ENCODE measurements at regions not wholly inside any gene's neighbourhood (a gene's known extent, or its start where the extent isn't known, plus 50 kb on each side); places are given as distances from the start of the nearest gene placed in this dataset.

DNA sequence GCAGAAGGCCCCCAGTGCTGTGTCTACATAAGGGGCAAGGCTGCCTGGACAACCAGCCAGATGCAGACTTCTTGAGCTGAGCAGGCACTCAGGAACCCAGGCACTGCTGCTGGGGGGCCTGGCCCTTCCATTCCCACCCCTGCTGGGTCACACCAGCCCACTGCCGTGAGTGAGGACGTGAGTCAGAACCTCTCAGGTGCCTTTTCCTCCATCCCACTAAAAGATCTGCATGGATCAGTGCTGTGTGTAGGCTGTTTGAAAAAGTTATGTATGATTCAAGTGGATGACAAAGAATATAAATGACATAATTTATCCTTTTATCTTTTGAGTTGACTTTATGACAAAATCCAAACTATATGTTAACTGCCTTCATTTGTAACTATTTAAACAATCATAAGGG lies 499.3 kb downstream of the INHBA start:
- no peak for TF ChIP-seq EZH2phosphoT487 (conservative IDR thresholded peaks at IDR 0.05; ENCODE audit: low read length)
- TF ChIP-seq, protein P1, sequence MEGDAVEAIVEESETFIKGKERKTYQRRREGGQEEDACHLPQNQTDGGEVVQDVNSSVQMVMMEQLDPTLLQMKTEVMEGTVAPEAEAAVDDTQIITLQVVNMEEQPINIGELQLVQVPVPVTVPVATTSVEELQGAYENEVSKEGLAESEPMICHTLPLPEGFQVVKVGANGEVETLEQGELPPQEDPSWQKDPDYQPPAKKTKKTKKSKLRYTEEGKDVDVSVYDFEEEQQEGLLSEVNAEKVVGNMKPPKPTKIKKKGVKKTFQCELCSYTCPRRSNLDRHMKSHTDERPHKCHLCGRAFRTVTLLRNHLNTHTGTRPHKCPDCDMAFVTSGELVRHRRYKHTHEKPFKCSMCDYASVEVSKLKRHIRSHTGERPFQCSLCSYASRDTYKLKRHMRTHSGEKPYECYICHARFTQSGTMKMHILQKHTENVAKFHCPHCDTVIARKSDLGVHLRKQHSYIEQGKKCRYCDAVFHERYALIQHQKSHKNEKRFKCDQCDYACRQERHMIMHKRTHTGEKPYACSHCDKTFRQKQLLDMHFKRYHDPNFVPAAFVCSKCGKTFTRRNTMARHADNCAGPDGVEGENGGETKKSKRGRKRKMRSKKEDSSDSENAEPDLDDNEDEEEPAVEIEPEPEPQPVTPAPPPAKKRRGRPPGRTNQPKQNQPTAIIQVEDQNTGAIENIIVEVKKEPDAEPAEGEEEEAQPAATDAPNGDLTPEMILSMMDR (IDR thresholded peaks at IDR 0.05; ENCODE audit: insufficient read depth, low read length, poor library complexity, severe bottlenecking): no peak
- Histone ChIP-seq H3K27me3 (ENCODE audit: low read length) (no peaks in the 10 kb centered on the region), H3K36me3 (ENCODE audit: low read length) (no peaks in the 10 kb centered on the region), H3K9me2 (replicated peaks; ENCODE audit: insufficient read depth, low read length) (no peaks in the 10 kb centered on the region), H3K79me2 (ENCODE audit: insufficient read depth, low read length) (no peaks in the 10 kb centered on the region), H4K20me1 (ENCODE audit: low read depth, low read length) (no peaks in the 10 kb centered on the region), H3F3A (ENCODE audit: insufficient read depth) (no peaks in the 10 kb centered on the region), H3K9ac (ENCODE audit: low read length) (no peak overlapping the region), H2AFZ (ENCODE audit: low read depth, low read length, severe bottlenecking) (no peak overlapping the region), H3K4me2 (ENCODE audit: low read depth, low read length, poor library complexity, severe bottlenecking) (no peak overlapping the region), H3K27ac (ENCODE audit: low read depth, low read length) (no peak overlapping the region), H3K9me3 (ENCODE audit: insufficient read depth, low read length) (no peaks in the 10 kb centered on the region), H3K4me3 (ENCODE audit: insufficient read depth, low read length, poor library complexity, severe bottlenecking) (no peak overlapping the region)

DNA sequence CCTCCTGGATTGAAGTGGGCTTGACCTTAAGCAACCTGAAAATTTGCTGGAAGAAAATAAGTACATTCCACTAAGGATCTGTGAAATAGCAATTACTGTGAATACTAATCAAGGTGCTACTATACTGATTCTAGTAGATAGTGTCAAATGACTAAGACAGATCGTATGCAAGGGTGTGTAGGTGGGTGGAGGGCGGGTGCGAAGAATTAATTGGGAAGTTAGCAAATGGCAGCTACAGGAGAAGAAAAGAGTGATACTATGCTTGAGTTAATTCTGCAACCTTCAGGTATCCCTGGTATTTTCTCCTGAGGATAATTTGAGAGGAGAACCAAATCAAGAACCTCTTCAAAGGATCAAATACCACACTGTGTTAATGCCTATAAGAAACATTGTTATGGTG lies 501.9 kb downstream of the INHBA start:
- Histone ChIP-seq H3K9me2 (replicated peaks; ENCODE audit: insufficient read depth, low read length) (no peaks in the 10 kb centered on the region), H3K79me2 (ENCODE audit: insufficient read depth, low read length) (no peaks in the 10 kb centered on the region), H3F3A (ENCODE audit: insufficient read depth) (no peaks in the 10 kb centered on the region), H3K4me3 (ENCODE audit: insufficient read depth, low read length, poor library complexity, severe bottlenecking) (no peak overlapping the region), H2AFZ (ENCODE audit: low read depth, low read length, severe bottlenecking) (no peak overlapping the region), H3K36me3 (ENCODE audit: low read length) (no peaks in the 10 kb centered on the region), H4K20me1 (ENCODE audit: low read depth, low read length) (no peaks in the 10 kb centered on the region), H3K4me2 (ENCODE audit: low read depth, low read length, poor library complexity, severe bottlenecking) (no peak overlapping the region), H3K27ac (ENCODE audit: low read depth, low read length) (no peak overlapping the region), H3K27me3 (ENCODE audit: low read length) (no peaks in the 10 kb centered on the region), H3K9me3 (ENCODE audit: insufficient read depth, low read length) (no peaks in the 10 kb centered on the region), H3K9ac (ENCODE audit: low read length) (no peak overlapping the region)
- TF ChIP-seq EZH2phosphoT487 (conservative IDR thresholded peaks at IDR 0.05; ENCODE audit: low read length): no peak
- TF ChIP-seq, protein P1 (IDR thresholded peaks at IDR 0.05; ENCODE audit: insufficient read depth, low read length, poor library complexity, severe bottlenecking): no peak

DNA sequence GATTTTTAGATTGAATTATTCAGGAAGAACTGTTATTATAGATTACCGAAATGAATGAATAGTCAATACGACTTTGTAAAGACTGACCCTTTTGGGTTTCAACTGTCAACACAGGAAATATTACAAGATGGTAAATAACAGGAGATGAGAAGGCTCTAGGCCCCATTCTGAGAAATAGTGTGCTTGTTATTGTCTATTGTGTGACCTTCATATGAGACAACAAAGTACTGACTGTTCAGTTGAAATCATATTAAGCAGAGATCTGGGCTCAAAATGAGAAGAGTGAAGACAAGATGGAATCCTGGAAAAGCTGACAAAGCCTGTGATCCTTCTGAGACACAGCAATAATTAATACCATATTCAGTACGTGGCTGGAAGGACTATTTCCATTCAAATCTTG lies 503.8 kb downstream of the INHBA start:
- no peak overlapping the region for H3K27ac ChIP-seq (ENCODE audit: low read depth, low read length)
- no peak overlapping the region for H3K9ac ChIP-seq (ENCODE audit: low read length)
- H3K36me3 ChIP-seq (ENCODE audit: low read length): no peaks in the 10 kb centered on the region
- H3K4me3 ChIP-seq (ENCODE audit: insufficient read depth, low read length, poor library complexity, severe bottlenecking): no peak overlapping the region
- H3K9me3 ChIP-seq (ENCODE audit: insufficient read depth, low read length): no peaks in the 10 kb centered on the region
- no peaks in the 10 kb centered on the region for H3K9me2 ChIP-seq (replicated peaks; ENCODE audit: insufficient read depth, low read length)
- H3K79me2 ChIP-seq (ENCODE audit: insufficient read depth, low read length): no peaks in the 10 kb centered on the region
- no peak overlapping the region for H2AFZ ChIP-seq (ENCODE audit: low read depth, low read length, severe bottlenecking)
- H4K20me1 ChIP-seq (ENCODE audit: low read depth, low read length): no peaks in the 10 kb centered on the region
- no peak overlapping the region for H3K4me2 ChIP-seq (ENCODE audit: low read depth, low read length, poor library complexity, severe bottlenecking)
- no peak for TF ChIP-seq EZH2phosphoT487 (conservative IDR thresholded peaks at IDR 0.05; ENCODE audit: low read length)
- TF ChIP-seq, protein P1 (IDR thresholded peaks at IDR 0.05; ENCODE audit: insufficient read depth, low read length, poor library complexity, severe bottlenecking): no peak
- H3K27me3 ChIP-seq (ENCODE audit: low read length): no peaks in the 10 kb centered on the region
- H3F3A ChIP-seq (ENCODE audit: insufficient read depth): no peaks in the 10 kb centered on the region

Data from SU-DHL-6 (cell line).